Adipocyte (in vitro differentiated cells): ENCODE measurements at regions not wholly inside any gene's neighbourhood (a gene's known extent, or its start where the extent isn't known, plus 50 kb on each side); places are given as distances from the start of the nearest gene placed in this dataset.
"Not testable (repeated sequence)": the region's sequence is repeated elsewhere in the genome, so short reads cannot be mapped to it uniquely, and the experiment has no call there.

Experiments
- DNase-seq: peaks from one replicate; pipeline ENCODE4 v3.0.0-alpha.2; 2015; ENCODE audit warnings: low read depth
- H3K27me3 ChIP-seq: replicated peaks from 2 replicates; pipeline ENCODE4 v1.7.0; 2013; ENCODE audit warnings: mild to moderate bottlenecking, low read length, moderate library complexity; ENCODE audit not compliant: control insufficient read depth, insufficient read depth
- H3K36me3 ChIP-seq: 2 replicates; pipeline ENCODE4 v1.7.0; 2013; ENCODE audit warnings: low read length, mild to moderate bottlenecking, moderate library complexity; ENCODE audit not compliant: control insufficient read depth, insufficient read depth, severe bottlenecking
- H3K4me1 ChIP-seq: 2 replicates; pipeline ENCODE4 v1.7.0; 2013; ENCODE audit warnings: mild to moderate bottlenecking, low read length, moderate library complexity; ENCODE audit not compliant: control insufficient read depth, insufficient read depth
- H3K4me3 ChIP-seq: 2 replicates; pipeline ENCODE4 v1.7.0; 2013; ENCODE audit warnings: mild to moderate bottlenecking, low read length, moderate library complexity
- H3K9ac ChIP-seq: 2 replicates; pipeline ENCODE4 v1.7.0; 2013; ENCODE audit warnings: mild to moderate bottlenecking, low read length, moderate library complexity
- H3K9me3 ChIP-seq: 2 replicates; pipeline ENCODE4 v1.7.0; 2013; ENCODE audit warnings: mild to moderate bottlenecking, low read length, moderate library complexity; ENCODE audit not compliant: control insufficient read depth

DNA sequence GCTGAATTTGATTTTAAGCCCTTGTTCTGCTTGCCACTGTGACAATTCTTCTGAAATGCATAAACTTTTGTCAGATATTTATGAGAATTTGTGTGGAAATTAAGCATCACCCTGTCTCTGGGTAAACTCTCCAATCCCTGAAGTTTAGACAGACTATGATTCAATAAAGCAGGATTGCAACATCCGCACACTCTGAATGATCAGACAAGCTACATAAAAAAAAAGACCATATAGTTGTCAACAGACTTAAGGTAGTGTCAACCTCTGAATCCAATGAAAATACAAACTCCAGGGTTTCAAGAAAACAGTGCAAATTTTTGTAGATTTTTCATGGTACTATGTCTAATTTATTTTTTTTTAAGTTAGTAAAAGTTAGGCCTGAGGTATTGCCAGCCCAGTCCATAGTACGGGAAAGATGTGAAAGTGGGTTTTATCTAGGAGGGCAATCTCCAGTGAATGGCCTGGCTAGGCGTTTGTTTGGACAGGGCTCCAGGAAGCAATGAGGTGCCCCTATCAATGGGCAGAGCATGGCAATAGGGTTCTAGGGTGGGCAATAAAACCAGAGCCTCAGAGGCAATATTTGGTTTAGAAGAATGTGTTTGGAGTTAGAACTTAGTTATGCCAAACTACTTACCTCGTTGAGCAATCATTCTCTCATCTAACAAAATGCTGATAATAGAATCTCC, 762.6 kb upstream of the SEMA6A start:
- no peak for DNase-seq
- peaks cover 5% of the 10 kb centered on the region for H3K4me1 ChIP-seq
- no peak overlapping the region for H3K9ac ChIP-seq
- no peaks in the 10 kb centered on the region for H3K27me3 ChIP-seq
- H3K9me3 ChIP-seq = no peaks in the 10 kb centered on the region
- no peak overlapping the region for H3K4me3 ChIP-seq
- H3K36me3 ChIP-seq = no peaks in the 10 kb centered on the region

DNA sequence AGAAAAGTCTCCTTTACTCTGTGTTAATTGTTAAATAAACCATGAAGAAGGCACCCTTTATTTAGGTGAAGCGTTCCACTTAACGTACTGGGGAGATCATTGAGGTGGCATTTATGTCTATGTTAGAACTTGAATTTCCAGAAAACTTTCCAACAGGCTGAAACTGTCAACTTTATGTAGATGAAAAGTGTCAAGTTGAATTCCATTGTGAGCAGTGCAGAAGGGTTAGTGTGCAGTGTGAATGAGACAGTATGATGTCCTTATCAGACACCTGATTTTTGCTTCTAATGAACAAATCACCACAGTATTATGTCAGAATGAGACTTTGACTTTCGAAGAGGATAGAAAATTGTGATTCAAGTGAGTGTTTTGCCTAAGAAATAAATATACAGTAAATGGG, 761.6 kb upstream of the SEMA6A start:
- no peaks in the 10 kb centered on the region for H3K9me3 ChIP-seq
- H3K27me3 ChIP-seq = no peaks in the 10 kb centered on the region
- no peak overlapping the region for H3K4me3 ChIP-seq
- no peak overlapping the region for H3K9ac ChIP-seq
- peaks cover 5% of the 10 kb centered on the region for H3K4me1 ChIP-seq
- no peaks in the 10 kb centered on the region for H3K36me3 ChIP-seq
- DNase-seq = no peak

DNA sequence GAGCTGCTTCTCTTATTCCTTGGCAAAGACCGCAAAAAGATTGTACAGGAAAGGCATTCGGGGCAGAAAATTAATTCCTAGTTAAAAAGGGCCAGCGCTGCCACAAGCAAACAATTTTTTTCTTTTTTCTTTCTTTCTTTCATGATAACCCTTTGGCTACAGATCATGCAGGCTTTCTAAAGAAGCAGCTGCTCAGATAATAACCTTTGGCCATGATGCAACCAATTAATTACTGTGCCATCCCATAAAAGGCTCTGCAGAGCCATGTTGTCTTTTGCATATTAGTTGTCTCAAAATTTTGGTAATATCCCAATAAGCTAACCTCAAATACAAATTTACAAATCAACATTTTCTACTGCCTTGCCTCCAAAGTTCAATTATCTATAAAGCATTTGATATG, 758.4 kb upstream of the SEMA6A start:
- Histone ChIP-seq H3K9ac (no peak overlapping the region), H3K27me3 (no peaks in the 10 kb centered on the region), H3K4me1 (peaks cover 5% of the 10 kb centered on the region), H3K36me3 (no peaks in the 10 kb centered on the region), H3K4me3 (no peak overlapping the region), H3K9me3 (no peaks in the 10 kb centered on the region)
- no peak for DNase-seq

- Histone ChIP-seq H3K36me3 (no peaks in the 10 kb centered on the region), H3K4me3 (no peak overlapping the region), H3K9me3 (no peaks in the 10 kb centered on the region), H3K27me3 (no peaks in the 10 kb centered on the region), H3K4me1 (peaks cover 5% of the 10 kb centered on the region), H3K9ac (no peak overlapping the region)
- no peak for DNase-seq
These were observed 757.7 kb upstream of the SEMA6A start for GRCh38 chr5:117332341-117332740.

GRCh38 chr5:117327511-117327910, 752.9 kb upstream of the SEMA6A start:
- Histone ChIP-seq H3K4me3 (no peak overlapping the region), H3K9ac (no peak overlapping the region), H3K4me1 (no peaks in the 10 kb centered on the region), H3K27me3 (no peaks in the 10 kb centered on the region), H3K36me3 (no peaks in the 10 kb centered on the region), H3K9me3 (no peaks in the 10 kb centered on the region)
- no peak for DNase-seq

- no peak for DNase-seq
- H3K9ac ChIP-seq = no peak overlapping the region
- no peaks in the 10 kb centered on the region for H3K27me3 ChIP-seq
- no peaks in the 10 kb centered on the region for H3K36me3 ChIP-seq
- no peaks in the 10 kb centered on the region for H3K4me1 ChIP-seq
- H3K9me3 ChIP-seq = no peaks in the 10 kb centered on the region
- no peak overlapping the region for H3K4me3 ChIP-seq
These were observed 752.4 kb upstream of the SEMA6A start for GRCh38 chr5:117326997-117327396.

DNA sequence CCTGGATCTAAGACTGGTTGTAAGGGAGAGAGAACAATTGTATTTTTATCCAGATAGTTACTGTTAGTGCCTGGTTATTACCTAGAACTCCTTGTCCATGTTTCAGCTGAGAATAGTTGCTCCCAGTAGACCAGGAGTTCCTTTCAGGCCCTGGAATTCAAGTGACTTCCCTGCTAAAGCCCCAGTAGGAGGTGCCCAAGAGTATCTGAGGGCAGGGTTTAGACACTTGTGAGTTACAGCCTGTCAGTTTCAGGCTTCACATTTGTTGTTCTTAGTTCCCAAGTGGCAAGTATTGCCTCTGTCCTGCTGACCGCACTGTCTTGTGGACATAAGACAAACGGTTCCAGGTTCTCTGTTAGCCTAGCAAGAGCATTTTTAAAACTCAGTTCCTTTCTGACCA, 743.9 kb upstream of the SEMA6A start:
- Histone ChIP-seq H3K4me1 (no peaks in the 10 kb centered on the region), H3K4me3 (no peak overlapping the region), H3K27me3 (no peaks in the 10 kb centered on the region), H3K36me3 (no peaks in the 10 kb centered on the region), H3K9ac (no peak overlapping the region), H3K9me3 (no peaks in the 10 kb centered on the region)
- no peak for DNase-seq

GRCh38 chr5:117315170-117315569, 740.5 kb upstream of the SEMA6A start:
- no peak for DNase-seq
- H3K36me3 ChIP-seq = no peaks in the 10 kb centered on the region
- no peak overlapping the region for H3K9ac ChIP-seq
- no peak overlapping the region for H3K4me3 ChIP-seq
- no peaks in the 10 kb centered on the region for H3K4me1 ChIP-seq
- no peaks in the 10 kb centered on the region for H3K9me3 ChIP-seq
- no peaks in the 10 kb centered on the region for H3K27me3 ChIP-seq

DNA sequence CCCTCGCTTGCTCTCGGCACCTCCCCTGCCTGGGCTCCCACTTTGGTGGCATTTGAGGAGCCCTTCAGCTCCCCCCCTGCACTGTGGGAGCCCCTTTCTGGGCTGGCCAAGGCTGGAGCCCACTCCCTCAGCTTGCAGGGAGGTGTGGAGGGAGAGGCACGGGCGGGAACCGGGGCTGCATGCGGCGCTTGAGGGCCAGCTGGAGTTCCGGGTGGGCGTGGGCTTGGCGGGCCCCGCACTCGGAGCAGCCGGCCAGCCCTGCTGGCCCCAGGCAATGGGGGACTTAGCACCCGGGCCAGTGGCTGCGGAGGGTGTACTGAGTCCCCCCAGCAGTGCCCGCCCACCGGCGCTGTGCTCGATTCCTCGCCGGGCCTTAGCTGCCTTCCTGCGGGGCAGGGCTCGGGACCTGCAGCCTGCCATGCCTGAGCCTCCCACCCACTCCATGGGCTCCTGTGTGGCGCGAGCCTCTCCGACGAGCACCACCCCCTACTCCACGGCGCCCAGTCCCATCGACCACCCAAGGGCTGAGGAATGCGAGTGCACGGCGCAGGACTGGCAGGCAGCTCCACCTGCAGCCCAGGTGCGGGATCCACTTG, 730.0 kb upstream of the SEMA6A start:
- DNase-seq, H3K4me1 ChIP-seq, H3K4me3 ChIP-seq, H3K36me3 ChIP-seq, H3K9ac ChIP-seq, H3K27me3 ChIP-seq, H3K9me3 ChIP-seq: not testable (repeated sequence)

GRCh38 chr5:117302949-117303348, 728.3 kb upstream of the SEMA6A start:
- no peaks in the 10 kb centered on the region for H3K9me3 ChIP-seq
- no peaks in the 10 kb centered on the region for H3K36me3 ChIP-seq
- no peak for DNase-seq

GRCh38 chr5:117302473-117302872, 727.9 kb upstream of the SEMA6A start:
- H3K9ac ChIP-seq = no peak overlapping the region
- no peaks in the 10 kb centered on the region for H3K9me3 ChIP-seq
- no peak for DNase-seq
- no peak overlapping the region for H3K4me3 ChIP-seq
- no peaks in the 10 kb centered on the region for H3K4me1 ChIP-seq
- H3K27me3 ChIP-seq = no peaks in the 10 kb centered on the region
- H3K36me3 ChIP-seq = no peaks in the 10 kb centered on the region

More at GRCh38 chr5:117302949-117303348, 728.3 kb upstream of the SEMA6A start:
- Histone ChIP-seq H3K27me3 (no peaks in the 10 kb centered on the region), H3K4me3 (no peak overlapping the region), H3K9ac (no peak overlapping the region), H3K4me1 (no peaks in the 10 kb centered on the region)

- Histone ChIP-seq H3K9ac (no peak overlapping the region), H3K9me3 (no peaks in the 10 kb centered on the region), H3K27me3 (no peaks in the 10 kb centered on the region), H3K36me3 (no peaks in the 10 kb centered on the region), H3K4me3 (no peak overlapping the region), H3K4me1 (no peaks in the 10 kb centered on the region)
- no peak for DNase-seq
These were observed 725.3 kb upstream of the SEMA6A start for GRCh38 chr5:117299936-117300328.
